ENCODE measurements at regions not wholly inside any gene's neighbourhood (a gene's known extent, or its start where the extent isn't known, plus 50 kb on each side); places are given as distances from the start of the nearest gene placed in this dataset.

- Histone ChIP-seq H3K9me3 (replicated peaks in 1 of 2; ENCODE audit: control insufficient read depth in 2 of 2, insufficient read depth in 1 of 2, low read depth in 1 of 2, low read length in 2 of 2) (no peaks in the 10 kb centered on the region), H3K4me1 (ENCODE audit: control insufficient read depth in 2 of 2, insufficient read depth in 1 of 2, low read depth in 1 of 2, low read length in 2 of 2) (no peaks in the 10 kb centered on the region), H3K4ac (ENCODE audit: low read length) (no peak overlapping the region), H3K4me2 (ENCODE audit: insufficient read depth, low read length, poor library complexity, severe bottlenecking) (no peak overlapping the region), H3K27ac (replicated peaks; ENCODE audit: low read length) (no peak overlapping the region), H4K91ac (ENCODE audit: low read depth, low read length, poor library complexity) (no peak overlapping the region), H3K4me3 (ENCODE audit: low read length in 2 of 2) (no peak overlapping the region), H3K14ac (ENCODE audit: low read length) (no peak overlapping the region), H3K79me1 (ENCODE audit: low read depth, low read length) (no peaks in the 10 kb centered on the region), H3K18ac (ENCODE audit: low read length) (no peak overlapping the region), H3K36me3 (replicated peaks in 1 of 2; ENCODE audit: control insufficient read depth in 2 of 2, insufficient read depth in 2 of 2, low read length in 2 of 2) (no peaks in the 10 kb centered on the region), H2BK120ac (ENCODE audit: low read depth, low read length) (no peak overlapping the region), H3K23ac (ENCODE audit: low read depth, low read length, poor library complexity) (no peak overlapping the region), H2BK5ac (ENCODE audit: low read length) (no peak overlapping the region), H2BK15ac (ENCODE audit: low read length) (no peak overlapping the region), H2AFZ (ENCODE audit: low read length) (no peak overlapping the region), H2BK12ac (ENCODE audit: low read length) (no peak overlapping the region), H2AK5ac (ENCODE audit: low read depth, low read length) (no peak overlapping the region), H4K8ac (ENCODE audit: low read depth, low read length) (no peak overlapping the region), H3K9ac (ENCODE audit: low read depth, low read length, poor library complexity) (no peak overlapping the region), H3K27me3 (ENCODE audit: control insufficient read depth in 3 of 3, insufficient read depth in 3 of 3, low read depth in 1 of 3, low read length in 3 of 3) (no peaks in the 10 kb centered on the region)
- no peak for DNase-seq (ENCODE audit: low spot score)
- WGBS, 2 donors (ENCODE audit: extremely low coverage in 2 of 2, insufficient read length in 2 of 2, insufficient replicate concordance in 1 of 2), result no CpG with 5 or more reads among the region's 1 CpG
These were observed 202.5 kb upstream of the CADM1 start for GRCh38 chr11:115706626-115707135.

GRCh38 chr11:115705200-115705599, 201.0 kb upstream of the CADM1 start:
- H2BK5ac ChIP-seq (ENCODE audit: low read length), result no peak overlapping the region
- H3K4me3 ChIP-seq (ENCODE audit: low read length in 2 of 2), result no peak overlapping the region
- H3K14ac ChIP-seq (ENCODE audit: low read length), result no peak overlapping the region
- H3K27me3 ChIP-seq (ENCODE audit: control insufficient read depth in 3 of 3, insufficient read depth in 3 of 3, low read depth in 1 of 3, low read length in 3 of 3), result no peaks in the 10 kb centered on the region
- H2BK12ac ChIP-seq (ENCODE audit: low read length), result no peak overlapping the region
- H3K79me1 ChIP-seq (ENCODE audit: low read depth, low read length), result no peaks in the 10 kb centered on the region
- H3K27ac ChIP-seq (replicated peaks; ENCODE audit: low read length), result no peak overlapping the region
- no peak for DNase-seq (ENCODE audit: low spot score)
- H3K36me3 ChIP-seq (replicated peaks in 1 of 2; ENCODE audit: control insufficient read depth in 2 of 2, insufficient read depth in 2 of 2, low read length in 2 of 2), result no peaks in the 10 kb centered on the region
- H3K9me3 ChIP-seq (replicated peaks in 1 of 2; ENCODE audit: control insufficient read depth in 2 of 2, insufficient read depth in 1 of 2, low read depth in 1 of 2, low read length in 2 of 2), result no peaks in the 10 kb centered on the region
- H3K9ac ChIP-seq (ENCODE audit: low read depth, low read length, poor library complexity), result no peak overlapping the region
- no peak overlapping the region for H4K8ac ChIP-seq (ENCODE audit: low read depth, low read length)
- H3K4me2 ChIP-seq (ENCODE audit: insufficient read depth, low read length, poor library complexity, severe bottlenecking), result no peak overlapping the region
- peaks cover 0 to 3% of the 10 kb centered on the region in 2 donors for H3K4me1 ChIP-seq (ENCODE audit: control insufficient read depth in 2 of 2, insufficient read depth in 1 of 2, low read depth in 1 of 2, low read length in 2 of 2)
- no peak overlapping the region for H3K4ac ChIP-seq (ENCODE audit: low read length)
- no peak overlapping the region for H3K23ac ChIP-seq (ENCODE audit: low read depth, low read length, poor library complexity)
- no CpG with 5 or more reads among the region's 2 CpGs for WGBS, 2 donors (ENCODE audit: extremely low coverage in 2 of 2, insufficient read length in 2 of 2, insufficient replicate concordance in 1 of 2)
- H2AK5ac ChIP-seq (ENCODE audit: low read depth, low read length), result no peak overlapping the region
- H3K18ac ChIP-seq (ENCODE audit: low read length), result no peak overlapping the region
- H2BK15ac ChIP-seq (ENCODE audit: low read length), result no peak overlapping the region
- H4K91ac ChIP-seq (ENCODE audit: low read depth, low read length, poor library complexity), result no peak overlapping the region
- peak overlapping the region; percentile 56 for H2AFZ ChIP-seq (ENCODE audit: low read length)
- H2BK120ac ChIP-seq (ENCODE audit: low read depth, low read length), result no peak overlapping the region

GRCh38 chr11:115700981-115701875, 197.0 kb upstream of the CADM1 start:
- Histone ChIP-seq H4K8ac (ENCODE audit: low read depth, low read length) (no peak overlapping the region), H2BK120ac (ENCODE audit: low read depth, low read length) (no peak overlapping the region), H2BK5ac (ENCODE audit: low read length) (no peak overlapping the region), H3K23ac (ENCODE audit: low read depth, low read length, poor library complexity) (no peak overlapping the region), H3K4me1 (ENCODE audit: control insufficient read depth in 2 of 2, insufficient read depth in 1 of 2, low read depth in 1 of 2, low read length in 2 of 2) (peaks cover 0 to 19% of the 10 kb centered on the region in 2 donors), H3K4me3 (ENCODE audit: low read length in 2 of 2) (no peak overlapping the region), H2AK5ac (ENCODE audit: low read depth, low read length) (no peak overlapping the region), H2BK15ac (ENCODE audit: low read length) (no peak overlapping the region), H3K9ac (ENCODE audit: low read depth, low read length, poor library complexity) (no peak overlapping the region), H3K79me1 (ENCODE audit: low read depth, low read length) (no peaks in the 10 kb centered on the region), H2BK12ac (ENCODE audit: low read length) (peak overlapping the region; percentile 25), H3K18ac (ENCODE audit: low read length) (peak overlapping the region; percentile 56), H3K4me2 (ENCODE audit: insufficient read depth, low read length, poor library complexity, severe bottlenecking) (no peak overlapping the region), H3K4ac (ENCODE audit: low read length) (no peak overlapping the region), H3K27ac (replicated peaks; ENCODE audit: low read length) (no peak overlapping the region), H4K91ac (ENCODE audit: low read depth, low read length, poor library complexity) (no peak overlapping the region), H3K36me3 (replicated peaks in 1 of 2; ENCODE audit: control insufficient read depth in 2 of 2, insufficient read depth in 2 of 2, low read length in 2 of 2) (no peaks in the 10 kb centered on the region), H3K27me3 (ENCODE audit: control insufficient read depth in 3 of 3, insufficient read depth in 3 of 3, low read depth in 1 of 3, low read length in 3 of 3) (no peaks in the 10 kb centered on the region), H3K9me3 (replicated peaks in 1 of 2; ENCODE audit: control insufficient read depth in 2 of 2, insufficient read depth in 1 of 2, low read depth in 1 of 2, low read length in 2 of 2) (no peaks in the 10 kb centered on the region), H2AFZ (ENCODE audit: low read length) (no peak overlapping the region), H3K14ac (ENCODE audit: low read length) (no peak overlapping the region)
- no CpG with 5 or more reads among the region's 12 CpGs for WGBS, 2 donors (ENCODE audit: extremely low coverage in 2 of 2, insufficient read length in 2 of 2, insufficient replicate concordance in 1 of 2)
- DNase-seq (ENCODE audit: low spot score), result no peak

DNA sequence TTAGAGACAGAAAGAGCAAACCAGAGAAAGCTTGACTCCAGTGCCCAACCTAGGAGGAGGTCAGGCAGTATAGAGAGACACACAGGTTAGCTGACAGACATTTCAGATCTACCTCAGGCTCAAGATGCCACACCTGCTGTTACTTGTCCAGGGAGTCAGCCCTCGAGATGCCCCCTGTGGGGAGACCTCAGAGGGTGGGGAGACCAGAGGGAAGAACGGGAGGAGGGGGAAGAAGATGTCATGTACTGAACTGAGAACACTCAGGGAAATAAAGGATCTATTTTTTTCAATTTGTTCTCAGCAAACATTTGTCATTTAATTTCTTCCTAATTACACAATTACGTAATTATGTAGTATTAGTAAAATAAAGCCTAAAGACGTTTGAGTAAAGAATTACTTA, 196.3 kb upstream of the CADM1 start:
- peaks cover 0 to 6% (median 0%) of the 10 kb centered on the region in 3 experiments for H3K27me3 ChIP-seq (ENCODE audit: control insufficient read depth in 3 of 3, insufficient read depth in 3 of 3, low read depth in 1 of 3, low read length in 3 of 3)
- H3K23ac ChIP-seq (ENCODE audit: low read depth, low read length, poor library complexity), result no peak overlapping the region
- no peak overlapping the region for H2BK5ac ChIP-seq (ENCODE audit: low read length)
- DNase-seq (ENCODE audit: low spot score), result no peak
- no peaks in the 10 kb centered on the region for H3K9me3 ChIP-seq (replicated peaks in 1 of 2; ENCODE audit: control insufficient read depth in 2 of 2, insufficient read depth in 1 of 2, low read depth in 1 of 2, low read length in 2 of 2)
- no peak overlapping the region for H2AK5ac ChIP-seq (ENCODE audit: low read depth, low read length)
- no peak overlapping the region for H3K4ac ChIP-seq (ENCODE audit: low read length)
- H2BK120ac ChIP-seq (ENCODE audit: low read depth, low read length), result no peak overlapping the region
- H3K36me3 ChIP-seq (replicated peaks in 1 of 2; ENCODE audit: control insufficient read depth in 2 of 2, insufficient read depth in 2 of 2, low read length in 2 of 2), result no peaks in the 10 kb centered on the region
- H3K14ac ChIP-seq (ENCODE audit: low read length), result no peak overlapping the region
- H4K91ac ChIP-seq (ENCODE audit: low read depth, low read length, poor library complexity), result no peak overlapping the region
- H3K27ac ChIP-seq (replicated peaks; ENCODE audit: low read length), result no peak overlapping the region
- no CpG with 5 or more reads among the region's 4 CpGs for WGBS, 2 donors (ENCODE audit: extremely low coverage in 2 of 2, insufficient read length in 2 of 2, insufficient replicate concordance in 1 of 2)
- H3K9ac ChIP-seq (ENCODE audit: low read depth, low read length, poor library complexity), result no peak overlapping the region
- no peaks in the 10 kb centered on the region for H3K79me1 ChIP-seq (ENCODE audit: low read depth, low read length)
- H4K8ac ChIP-seq (ENCODE audit: low read depth, low read length), result no peak overlapping the region
- no peak overlapping the region for H2AFZ ChIP-seq (ENCODE audit: low read length)
- no peak overlapping the region for H2BK15ac ChIP-seq (ENCODE audit: low read length)
- peak overlapping the region; percentile 36 for H2BK12ac ChIP-seq (ENCODE audit: low read length)
- no peak overlapping the region for H3K4me3 ChIP-seq (ENCODE audit: low read length in 2 of 2)
- peak overlapping the region; percentile 30 for H3K18ac ChIP-seq (ENCODE audit: low read length)
- H3K4me1 ChIP-seq (ENCODE audit: control insufficient read depth in 2 of 2, insufficient read depth in 1 of 2, low read depth in 1 of 2, low read length in 2 of 2), result peaks cover 0 to 26% of the 10 kb centered on the region in 2 donors
- H3K4me2 ChIP-seq (ENCODE audit: insufficient read depth, low read length, poor library complexity, severe bottlenecking), result no peak overlapping the region

Data from neuronal stem cell (in vitro differentiated cells).